Spleen (tissue), 7 donors: ENCODE measurements at regions not wholly inside any gene's neighbourhood (a gene's known extent, or its start where the extent isn't known, plus 50 kb on each side); places are given as distances from the start of the nearest gene placed in this dataset.

Experiments used
- CTCF ChIP-seq, 11 experiments: fragments of 200-600 bp in 7 of 11; fragments of 450-650 bp in 4 of 11; sonication (generic) in 4 of 11; IDR thresholded peaks in 8 of 11; conservative IDR thresholded peaks in 3 of 11; 1 replicate in 7 of 11; 2 replicates in 4 of 11; pipeline versions ENCODE4 v1.4.0 to v1.8.0; 2016 to 2021; ENCODE audit warnings: antibody characterized with exemption in 11 of 11, inconsistent platforms in 4 of 11, mild to moderate bottlenecking in 1 of 11
- POLR2AphosphoS5 ChIP-seq, 3 donors: sonication (generic); formaldehyde crosslinking; IDR thresholded peaks; one replicate each; pipeline ENCODE4 v1.5.1; 2017; ENCODE audit warnings: antibody characterized with exemption in 3 of 3
- donor health status: DM: no; HTN: no; CAD: no; lungs with moderate emphysema.
- donor health status: DM: no; HTN: no; CAD: no.
- donor health status: DM: no; HTN: no; CAD: no.

GRCh38 chr3:174786825-174787224, 72.3 kb upstream of the NAALADL2 start:
- no peak for TF ChIP-seq CTCF (IDR thresholded peaks at IDR 0.05 in 8 of 11, conservative IDR thresholded peaks at IDR 0.05 in 3 of 11)
- TF ChIP-seq POLR2AphosphoS5 (IDR thresholded peaks at IDR 0.05): no peak
